ENCODE measurements at regions not wholly inside any gene's neighbourhood (a gene's known extent, or its start where the extent isn't known, plus 50 kb on each side); places are given as distances from the start of the nearest gene placed in this dataset.

- DNase-seq (ENCODE audit: low read depth in 2 of 2), result no peak
Measured at GRCh38 chr11:33417121-33417520, 159.9 kb downstream of the HIPK3 start.

GRCh38 chr11:33413301-33413700 lies 156.1 kb downstream of the HIPK3 start:
- no peak for DNase-seq (ENCODE audit: low read depth in 2 of 2)

- no peak for DNase-seq (ENCODE audit: low read depth in 2 of 2)
Measured at GRCh38 chr11:33412241-33412640, 155.1 kb downstream of the HIPK3 start.

GRCh38 chr11:33411751-33412150 lies 154.6 kb downstream of the HIPK3 start:
- no peak for DNase-seq (ENCODE audit: low read depth in 2 of 2)

GRCh38 chr11:33410086-33410765 lies 153.0 kb downstream of the HIPK3 start:
- DNase-seq (ENCODE audit: low read depth in 2 of 2), result no peak
